Endothelial cell of umbilical vein (primary cell): ENCODE measurements at regions not wholly inside any gene's neighbourhood (a gene's known extent, or its start where the extent isn't known, plus 50 kb on each side); places are given as distances from the start of the nearest gene placed in this dataset.

Experiments
- BruUV-seq: library from RNA; stranded (reverse); fragments of 400-500 nt; replicated peaks from 2 replicates; lab custom pipeline; 2021; lab: Mats Ljungman, UMichigan
- CTCF ChIA-PET: fragments of 300-600, 350-600 bp; sonication (Branson Sonifier 250); formaldehyde crosslinking; loops from one replicate; lab custom pipeline; 2021; ENCODE audit warnings: antibody characterized with exemption, inconsistent platforms; lab: Charles Lee
- POLR2A ChIA-PET: fragments of 300-600, 350-600 bp; sonication (Branson Sonifier 250); formaldehyde crosslinking; loops from one replicate; lab custom pipeline; 2021; ENCODE audit warnings: antibody characterized with exemption, inconsistent platforms; lab: Charles Lee
- DNase-seq: peaks from one replicate; pipeline ENCODE4 v3.0.0-alpha.2; 2011; ENCODE audit warnings: low read depth, low spot score
- FAIRE-seq: peaks from 2 replicates; lab custom pipeline; 2011; peaks lifted over from hg19 to GRCh38; lab: Jason Lieb, UNC
- H2AFZ ChIP-seq: 2 replicates; pipeline ENCODE4 v1.6.0; 2012; ENCODE audit warnings: low read depth, low read length, control low read depth, inconsistent platforms
- H3K27ac ChIP-seq: 2 replicates; pipeline ENCODE4 v1.5.1; 2011; ENCODE audit warnings: low read depth, mild to moderate bottlenecking, control low read depth, low read length, moderate library complexity; ENCODE audit not compliant: insufficient read depth
- H3K27me3 ChIP-seq, 2 experiments: 2 replicates each; pipeline versions ENCODE4 v1.6.0 to v1.6.1; 2011; ENCODE audit warnings: low read length in 2 of 2, mixed read lengths in 1 of 2; ENCODE audit not compliant: control insufficient read depth in 2 of 2, insufficient read depth in 2 of 2
- H3K36me3 ChIP-seq, 2 experiments: 2 replicates in 1 of 2; 3 replicates in 1 of 2; pipeline ENCODE4 v1.5.1; 2011; ENCODE audit warnings: low read length in 2 of 2, mild to moderate bottlenecking in 1 of 2, moderate library complexity in 1 of 2; ENCODE audit not compliant: control insufficient read depth in 2 of 2, insufficient read depth in 2 of 2; ENCODE audit errors: extremely low read depth in 1 of 2
- H3K4me1 ChIP-seq: 3 replicates; pipeline ENCODE4 v1.5.1; 2011; ENCODE audit warnings: mild to moderate bottlenecking, low read length; ENCODE audit not compliant: control insufficient read depth, insufficient read depth; ENCODE audit errors: extremely low read depth
- H3K4me2 ChIP-seq: 2 replicates; pipeline ENCODE4 v1.6.1; 2011; ENCODE audit warnings: low read length, control low read depth, mixed read lengths; ENCODE audit not compliant: insufficient read depth
- H3K4me3 ChIP-seq, 3 experiments: fragments of 200-600 bp in 1 of 3; sonication (generic), shearing (Covaris generic) in 1 of 3; replicated peaks in 1 of 3; 2 replicates each; pipeline ENCODE4 v1.5.1; 2011 to 2016; ENCODE audit warnings: control low read depth in 3 of 3, low read length in 3 of 3, mild to moderate bottlenecking in 2 of 3, inconsistent platforms in 1 of 3, low read depth in 1 of 3, moderate library complexity in 1 of 3; ENCODE audit not compliant: insufficient read depth in 1 of 3
- H3K79me2 ChIP-seq: 2 replicates; pipeline ENCODE4 v1.6.0; 2012; ENCODE audit warnings: low read length, inconsistent platforms; ENCODE audit not compliant: control insufficient read depth, insufficient read depth
- H3K9ac ChIP-seq: replicated peaks from 2 replicates; pipeline ENCODE3; 2011; ENCODE audit warnings: low read length, control low read depth; ENCODE audit not compliant: insufficient read depth; ENCODE audit errors: extremely low read depth
- H3K9me1 ChIP-seq: replicated peaks from 3 replicates; pipeline ENCODE4 v1.6.0; 2011; ENCODE audit warnings: mild to moderate bottlenecking, low read length; ENCODE audit not compliant: control insufficient read depth, insufficient read depth; ENCODE audit errors: extremely low read depth
- H3K9me3 ChIP-seq: replicated peaks from 2 replicates; pipeline ENCODE4 v1.5.1; 2012; ENCODE audit warnings: low read length, inconsistent platforms; ENCODE audit not compliant: control insufficient read depth, insufficient read depth
- H4K20me1 ChIP-seq: replicated peaks from 2 replicates; pipeline ENCODE3; 2011; ENCODE audit warnings: mild to moderate bottlenecking, low read length; ENCODE audit not compliant: control insufficient read depth, insufficient read depth; ENCODE audit errors: extremely low read depth
- EZH2 ChIP-seq: IDR thresholded peaks from 2 replicates; pipeline ENCODE4 v1.6.1; 2012; ENCODE audit warnings: borderline replicate concordance, low read depth, mild to moderate bottlenecking, moderate library complexity, low read length, inconsistent platforms; ENCODE audit not compliant: severe bottlenecking
- FOS ChIP-seq: IDR thresholded peaks from 2 replicates; pipeline ENCODE4 v1.6.1; 2011; ENCODE audit warnings: mild to moderate bottlenecking, low read length, moderate library complexity, borderline replicate concordance; ENCODE audit not compliant: insufficient read depth
- GATA2 ChIP-seq: IDR thresholded peaks from 2 replicates; pipeline ENCODE4 v1.7.0; 2011; ENCODE audit warnings: low read depth, mild to moderate bottlenecking, moderate library complexity, mixed read lengths, low read length; ENCODE audit not compliant: insufficient read length, insufficient read depth
- JUN ChIP-seq: IDR thresholded peaks from 2 replicates; pipeline ENCODE4 v1.6.1; 2011; ENCODE audit warnings: borderline replicate concordance, low read depth; ENCODE audit not compliant: insufficient read length, insufficient read depth
- MAX ChIP-seq: IDR thresholded peaks from 2 replicates; pipeline ENCODE4 v1.6.1; 2011; ENCODE audit not compliant: insufficient read depth, insufficient read length
- MYC ChIP-seq: IDR thresholded peaks from one replicate; pipeline ENCODE4 v1.6.1; 2011; ENCODE audit warnings: mild to moderate bottlenecking, low read depth, low read length
- POLR2A ChIP-seq: IDR thresholded peaks from 2 replicates; pipeline ENCODE4 v1.6.1; 2012; ENCODE audit warnings: low read depth, mild to moderate bottlenecking, control low read depth, low read length
- POLR2AphosphoS5 ChIP-seq: IDR thresholded peaks from 2 replicates; pipeline ENCODE4 v1.6.1; 2012; ENCODE audit warnings: low read depth, mild to moderate bottlenecking, control low read depth, low read length, moderate library complexity; ENCODE audit not compliant: insufficient read depth
- dilution Hi-C: fragments of 300-500 bp; cut with MboI; formaldehyde crosslinking; loops from one replicate; pipeline ENCODE4 v1.15.0; 2019; ENCODE audit warnings: low sequenced_read_pairs; ENCODE audit not compliant: extremely low pct_ligation_motif_present
- intact Hi-C: fragments of 100-400 bp; cut with micrococcal nuclease; formaldehyde crosslinking; loops from one replicate; pipeline ENCODE4 v1.10.0; 2022
- TF ChIP-seq, protein P1 (sequence below), 2 donors: IDR thresholded peaks; 1 replicate in 1 of 2; 2 replicates in 1 of 2; pipeline ENCODE4 v1.5.1; 2011; ENCODE audit warnings: low read length in 2 of 2, mild to moderate bottlenecking in 2 of 2, moderate library complexity in 2 of 2, control low read depth in 1 of 2, inconsistent platforms in 1 of 2, low read depth in 1 of 2; ENCODE audit not compliant: insufficient read depth in 1 of 2; ENCODE audit errors: extremely low read depth in 1 of 2

GRCh38 chr2:209070262-209070661, 353.6 kb upstream of the MAP2 start:
- Histone ChIP-seq H3K9me1 (no peaks in the 10 kb centered on the region), H3K4me1 (no peaks in the 10 kb centered on the region), H3K79me2 (no peaks in the 10 kb centered on the region), H3K27me3 (no peaks in the 10 kb centered on the region), H3K9ac (no peak overlapping the region), H3K36me3 (no peaks in the 10 kb centered on the region), H4K20me1 (no peaks in the 10 kb centered on the region), H2AFZ (no peak overlapping the region), H3K9me3 (peaks cover 1% of the 10 kb centered on the region), H3K4me3 (no peak overlapping the region), H3K27ac (no peak overlapping the region), H3K4me2 (no peak overlapping the region)
- no peak for DNase-seq
- no TSS peak for BruUV-seq
- dilution Hi-C loops (no loop called here), intact Hi-C loops (no loop called here)
- ChIA-PET CTCF (no interaction called here), POLR2A (no interaction called here)
- FAIRE-seq: no peak
- TF ChIP-seq EZH2: no peak
- TF ChIP-seq JUN: no peak

DNA sequence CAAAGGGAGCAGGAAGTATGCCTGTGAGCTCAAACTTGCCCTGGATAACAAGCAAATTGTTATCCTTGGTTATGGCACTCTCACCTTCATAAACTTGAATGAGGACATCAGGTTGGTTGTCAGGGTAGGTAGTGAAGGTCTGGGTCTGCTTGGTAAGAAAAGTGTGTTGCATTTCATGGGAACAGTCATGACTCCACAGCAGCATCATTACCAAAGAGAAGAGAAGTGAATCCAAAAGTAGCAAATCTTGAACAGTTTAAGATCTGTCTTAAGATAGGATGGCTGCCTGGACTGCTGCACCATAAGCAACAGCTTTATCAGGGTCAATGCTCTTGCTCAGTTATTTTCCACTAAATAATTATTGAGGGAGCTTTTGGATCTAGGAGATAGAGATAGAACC, 350.7 kb upstream of the MAP2 start:
- TF ChIP-seq, protein P1, sequence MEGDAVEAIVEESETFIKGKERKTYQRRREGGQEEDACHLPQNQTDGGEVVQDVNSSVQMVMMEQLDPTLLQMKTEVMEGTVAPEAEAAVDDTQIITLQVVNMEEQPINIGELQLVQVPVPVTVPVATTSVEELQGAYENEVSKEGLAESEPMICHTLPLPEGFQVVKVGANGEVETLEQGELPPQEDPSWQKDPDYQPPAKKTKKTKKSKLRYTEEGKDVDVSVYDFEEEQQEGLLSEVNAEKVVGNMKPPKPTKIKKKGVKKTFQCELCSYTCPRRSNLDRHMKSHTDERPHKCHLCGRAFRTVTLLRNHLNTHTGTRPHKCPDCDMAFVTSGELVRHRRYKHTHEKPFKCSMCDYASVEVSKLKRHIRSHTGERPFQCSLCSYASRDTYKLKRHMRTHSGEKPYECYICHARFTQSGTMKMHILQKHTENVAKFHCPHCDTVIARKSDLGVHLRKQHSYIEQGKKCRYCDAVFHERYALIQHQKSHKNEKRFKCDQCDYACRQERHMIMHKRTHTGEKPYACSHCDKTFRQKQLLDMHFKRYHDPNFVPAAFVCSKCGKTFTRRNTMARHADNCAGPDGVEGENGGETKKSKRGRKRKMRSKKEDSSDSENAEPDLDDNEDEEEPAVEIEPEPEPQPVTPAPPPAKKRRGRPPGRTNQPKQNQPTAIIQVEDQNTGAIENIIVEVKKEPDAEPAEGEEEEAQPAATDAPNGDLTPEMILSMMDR (IDR thresholded peaks at IDR 0.05; ENCODE audit: extremely low read depth in 1 of 2, insufficient read depth in 1 of 2, low read depth in 1 of 2, low read length in 2 of 2): no peak
- no peak for TF ChIP-seq MYC
- TF ChIP-seq MAX: no peak
- TF ChIP-seq EZH2: no peak
- TF ChIP-seq GATA2: no peak
- no peak for TF ChIP-seq JUN
- TF ChIP-seq POLR2A: no peak
- TF ChIP-seq POLR2AphosphoS5: no peak
- no peak for TF ChIP-seq FOS
- DNase-seq (no peak), FAIRE-seq (no peak)
- Histone ChIP-seq H2AFZ (no peak overlapping the region), H3K9me3 (no peaks in the 10 kb centered on the region), H3K4me3 (no peak overlapping the region), H3K79me2 (no peaks in the 10 kb centered on the region), H3K27ac (no peak overlapping the region), H3K27me3 (no peaks in the 10 kb centered on the region), H3K4me1 (no peaks in the 10 kb centered on the region), H3K36me3 (no peaks in the 10 kb centered on the region), H4K20me1 (no peaks in the 10 kb centered on the region), H3K9ac (no peak overlapping the region), H3K9me1 (no peaks in the 10 kb centered on the region), H3K4me2 (no peak overlapping the region)
- CTCF ChIA-PET: no interaction called here
- intact Hi-C loops (no loop called here), dilution Hi-C loops (no loop called here)
- BruUV-seq: no TSS peak
- POLR2A ChIA-PET: no interaction called here
